OCI-LY7 (cell line): ENCODE measurements at regions not wholly inside any gene's neighbourhood (a gene's known extent, or its start where the extent isn't known, plus 50 kb on each side); places are given as distances from the start of the nearest gene placed in this dataset.
"Not testable (repeated sequence)": the region's sequence is repeated elsewhere in the genome, so short reads cannot be mapped to it uniquely, and the experiment has no call there.

ENCODE experiments used
- BruUV-seq: library from RNA; stranded (reverse); fragments of 400-500 nt; replicated peaks from 2 replicates; lab custom pipeline; 2021; lab: Mats Ljungman, UMichigan
- CTCF ChIA-PET: fragments of 300-600 bp; sonication (Branson Sonifier 250); formaldehyde crosslinking; loops from one replicate; lab custom pipeline; 2022; ENCODE audit warnings: antibody characterized with exemption; ENCODE audit not compliant: unreplicated experiment; lab: Charles Lee
- POLR2A ChIA-PET: fragments of 300-600 bp; sonication (Branson Sonifier 250); formaldehyde crosslinking; loops from one replicate; lab custom pipeline; 2022; ENCODE audit warnings: antibody characterized with exemption; lab: Charles Lee
- DNase-seq: peaks from one replicate; pipeline ENCODE4 v3.0.0-alpha.2; 2015; ENCODE audit warnings: low spot score
- H2AFZ ChIP-seq: fragments of 200-600 bp; sonication (generic), shearing (Covaris generic); 2 replicates; pipeline ENCODE4 v1.6.1; 2014; ENCODE audit warnings: mild to moderate bottlenecking, antibody characterized with exemption, low read length, moderate library complexity
- H3K27ac ChIP-seq: fragments of 200-600 bp; sonication (generic); 2 replicates; pipeline ENCODE4 v1.5.1; 2014; ENCODE audit warnings: mixed run types, low read depth, mild to moderate bottlenecking, moderate library complexity, low read length, inconsistent platforms; ENCODE audit not compliant: poor library complexity, severe bottlenecking
- H3K36me3 ChIP-seq: fragments of 200-600 bp; sonication (generic); 2 replicates; pipeline ENCODE4 v1.6.1; 2014; ENCODE audit warnings: mild to moderate bottlenecking, antibody characterized with exemption, low read length, moderate library complexity, mixed read lengths; ENCODE audit not compliant: insufficient read depth
- H3K4me1 ChIP-seq: fragments of 200-600 bp; sonication (generic); 2 replicates; pipeline ENCODE4 v1.5.1; 2014; ENCODE audit warnings: mild to moderate bottlenecking, low read length; ENCODE audit not compliant: insufficient read depth, poor library complexity, severe bottlenecking
- H3K4me2 ChIP-seq: fragments of 200-600 bp; sonication (generic); 2 replicates; pipeline ENCODE4 v1.6.1; 2014; ENCODE audit warnings: mild to moderate bottlenecking, low read length
- H3K4me3 ChIP-seq: fragments of 200-600 bp; sonication (generic); 2 replicates; pipeline ENCODE4 v1.5.1; 2014; ENCODE audit warnings: mild to moderate bottlenecking, low read depth, low read length; ENCODE audit not compliant: poor library complexity, severe bottlenecking
- H3K79me2 ChIP-seq: fragments of 200-600 bp; sonication (generic); 2 replicates; pipeline ENCODE4 v1.6.1; 2016; ENCODE audit warnings: low read depth, mild to moderate bottlenecking, low read length, moderate library complexity, mixed read lengths; ENCODE audit not compliant: insufficient read depth
- H3K9me2 ChIP-seq: fragments of 200-600 bp; sonication (generic); 2 replicates; pipeline ENCODE4 v1.6.1; 2016; ENCODE audit warnings: mild to moderate bottlenecking, low read length, mixed read lengths; ENCODE audit not compliant: insufficient read depth
- H3K9me3 ChIP-seq: fragments of 200-600 bp; sonication (generic); 2 replicates; pipeline ENCODE4 v1.6.1; 2014; ENCODE audit warnings: mild to moderate bottlenecking, mixed run types, low read length, mixed read lengths
- H4K20me1 ChIP-seq: fragments of 200-600 bp; sonication (generic); 2 replicates; pipeline ENCODE4 v1.6.1; 2014; ENCODE audit warnings: mild to moderate bottlenecking, antibody characterized with exemption, low read length, moderate library complexity, mixed read lengths; ENCODE audit not compliant: insufficient read depth
- EZH2phosphoT487 ChIP-seq: fragments of 200-600 bp; sonication (generic); IDR thresholded peaks from 2 replicates; pipeline ENCODE4 v1.6.1; 2018; ENCODE audit warnings: low read depth, borderline replicate concordance, mild to moderate bottlenecking, mixed run types, antibody characterized with exemption, low read length, moderate library complexity, mixed read lengths
- intact Hi-C: fragments of 100-400 bp; cut with micrococcal nuclease; formaldehyde crosslinking; loops from one replicate; pipeline ENCODE4 v1.10.0; 2022; ENCODE audit not compliant: unreplicated experiment
- TF ChIP-seq, protein P1 (sequence below): fragments of 200-600 bp; sonication (generic); conservative IDR thresholded peaks from 2 replicates; pipeline ENCODE4 v1.5.1; 2014; ENCODE audit warnings: mild to moderate bottlenecking, antibody characterized with exemption, low read length, moderate library complexity, mixed read lengths

GRCh38 chr4:91769912-91770311, 533.9 kb upstream of the GRID2 start:
- Histone ChIP-seq H2AFZ (no peak overlapping the region), H3K36me3 (no peaks in the 10 kb centered on the region), H3K27ac (no peak overlapping the region), H3K4me2 (no peak overlapping the region), H4K20me1 (no peaks in the 10 kb centered on the region), H3K4me1 (no peaks in the 10 kb centered on the region), H3K9me3 (no peaks in the 10 kb centered on the region), H3K9me2 (no peaks in the 10 kb centered on the region), H3K79me2 (no peaks in the 10 kb centered on the region), H3K4me3 (no peak overlapping the region)
- POLR2A ChIA-PET, result no interaction called here
- no peak for DNase-seq
- no TSS peak for BruUV-seq
- intact Hi-C loops, result no loop called here
- CTCF ChIA-PET, result no interaction called here
- TF ChIP-seq, protein P1, sequence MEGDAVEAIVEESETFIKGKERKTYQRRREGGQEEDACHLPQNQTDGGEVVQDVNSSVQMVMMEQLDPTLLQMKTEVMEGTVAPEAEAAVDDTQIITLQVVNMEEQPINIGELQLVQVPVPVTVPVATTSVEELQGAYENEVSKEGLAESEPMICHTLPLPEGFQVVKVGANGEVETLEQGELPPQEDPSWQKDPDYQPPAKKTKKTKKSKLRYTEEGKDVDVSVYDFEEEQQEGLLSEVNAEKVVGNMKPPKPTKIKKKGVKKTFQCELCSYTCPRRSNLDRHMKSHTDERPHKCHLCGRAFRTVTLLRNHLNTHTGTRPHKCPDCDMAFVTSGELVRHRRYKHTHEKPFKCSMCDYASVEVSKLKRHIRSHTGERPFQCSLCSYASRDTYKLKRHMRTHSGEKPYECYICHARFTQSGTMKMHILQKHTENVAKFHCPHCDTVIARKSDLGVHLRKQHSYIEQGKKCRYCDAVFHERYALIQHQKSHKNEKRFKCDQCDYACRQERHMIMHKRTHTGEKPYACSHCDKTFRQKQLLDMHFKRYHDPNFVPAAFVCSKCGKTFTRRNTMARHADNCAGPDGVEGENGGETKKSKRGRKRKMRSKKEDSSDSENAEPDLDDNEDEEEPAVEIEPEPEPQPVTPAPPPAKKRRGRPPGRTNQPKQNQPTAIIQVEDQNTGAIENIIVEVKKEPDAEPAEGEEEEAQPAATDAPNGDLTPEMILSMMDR, result no peak
- TF ChIP-seq EZH2phosphoT487, result no peak

- not testable (repeated sequence) for H3K4me2 ChIP-seq, BruUV-seq
Measured at GRCh38 chr4:91791631-91792030, 512.1 kb upstream of the GRID2 start.

GRCh38 chr4:91795947-91796346, 507.8 kb upstream of the GRID2 start:
- no peak overlapping the region for H3K4me3 ChIP-seq
- no peak overlapping the region for H3K4me2 ChIP-seq
- BruUV-seq, result no TSS peak
- ChIA-PET POLR2A (no interaction called here), CTCF (no interaction called here)
- H3K9me3 ChIP-seq, result no peaks in the 10 kb centered on the region
- no peak for TF ChIP-seq EZH2phosphoT487
- H3K79me2 ChIP-seq, result no peaks in the 10 kb centered on the region
- DNase-seq, result no peak
- no peaks in the 10 kb centered on the region for H3K9me2 ChIP-seq
- no peak overlapping the region for H2AFZ ChIP-seq
- no peak overlapping the region for H3K27ac ChIP-seq
- intact Hi-C loops, result no loop called here
- no peaks in the 10 kb centered on the region for H3K36me3 ChIP-seq
- no peaks in the 10 kb centered on the region for H3K4me1 ChIP-seq
- no peaks in the 10 kb centered on the region for H4K20me1 ChIP-seq

More at GRCh38 chr4:91791631-91792030, 512.1 kb upstream of the GRID2 start:
- H3K4me3 ChIP-seq, H3K27ac ChIP-seq, DNase-seq, H3K9me3 ChIP-seq, H3K36me3 ChIP-seq, CTCF ChIA-PET, H3K79me2 ChIP-seq, POLR2A ChIA-PET, H4K20me1 ChIP-seq, H3K4me1 ChIP-seq, H2AFZ ChIP-seq, intact Hi-C loops, H3K9me2 ChIP-seq: not testable (repeated sequence)

DNA sequence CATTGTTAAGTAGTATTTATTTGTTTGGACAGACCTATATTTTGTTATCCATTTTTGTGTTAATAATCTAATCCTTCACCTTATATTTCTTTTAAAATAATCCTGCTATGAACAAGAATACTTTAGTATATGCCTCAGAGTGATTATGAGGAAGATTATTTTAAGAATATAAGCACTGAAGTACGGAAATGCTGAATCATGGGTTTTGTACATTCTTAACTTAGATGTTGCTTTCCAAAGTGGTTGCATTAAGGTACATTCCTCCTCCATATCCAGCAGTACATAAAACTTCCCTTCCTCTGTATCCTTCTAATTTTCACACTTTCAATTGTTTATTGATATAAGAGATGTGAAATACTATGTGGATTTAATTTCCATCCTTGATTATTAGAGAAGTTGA, 491.4 kb upstream of the GRID2 start:
- POLR2A ChIA-PET, result no interaction called here
- Histone ChIP-seq H3K4me1 (no peaks in the 10 kb centered on the region), H3K9me2 (no peaks in the 10 kb centered on the region), H3K4me3 (no peak overlapping the region), H3K9me3 (no peaks in the 10 kb centered on the region), H3K79me2 (no peaks in the 10 kb centered on the region), H2AFZ (no peak overlapping the region), H3K4me2 (no peak overlapping the region), H3K27ac (no peak overlapping the region), H3K36me3 (no peaks in the 10 kb centered on the region), H4K20me1 (no peaks in the 10 kb centered on the region)
- no TSS peak for BruUV-seq
- no peak for DNase-seq
- TF ChIP-seq, protein P1, result no peak
- no peak for TF ChIP-seq EZH2phosphoT487
- CTCF ChIA-PET, result no interaction called here
- intact Hi-C loops, result no loop called here
